Activated CD8-positive, alpha-beta T cell treated with anti-CD3 and anti-CD28 coated beads for 36 hours (primary cell): ENCODE measurements at regions not wholly inside any gene's neighbourhood (a gene's known extent, or its start where the extent isn't known, plus 50 kb on each side); places are given as distances from the start of the nearest gene placed in this dataset.

Experiments
- ATAC-seq: fragments of 200-7000 bp; cut with Tn5 transposase; one replicate; pipeline ENCODE4 v1.10.0; 2021; ENCODE audit warnings: mild to moderate bottlenecking, moderate library complexity
- CTCF ChIA-PET: fragments of 350-600 bp; sonication (Branson Sonifier 250); formaldehyde crosslinking; loops from one replicate; lab custom pipeline; 2021; ENCODE audit warnings: antibody characterized with exemption; lab: Charles Lee
- POLR2A ChIA-PET: fragments of 350-600 bp; sonication (Branson Sonifier 250); formaldehyde crosslinking; loops from one replicate; lab custom pipeline; 2021; ENCODE audit warnings: antibody characterized with exemption; lab: Charles Lee
- DNase-seq: peaks from one replicate; pipeline ENCODE4 v3.0.0-alpha.2; 2020
- H3K27ac Mint-ChIP-seq: one replicate; pipeline ENCODE4 v1.8.0; 2021; ENCODE audit warnings: mild to moderate bottlenecking, mixed read lengths
- H3K27me3 Mint-ChIP-seq: one replicate; pipeline ENCODE4 v1.8.0; 2021; ENCODE audit warnings: mixed read lengths
- H3K36me3 Mint-ChIP-seq: one replicate; pipeline ENCODE4 v1.8.0; 2021; ENCODE audit warnings: low read depth, mixed read lengths
- H3K4me1 Mint-ChIP-seq: one replicate; pipeline ENCODE4 v1.8.0; 2021; ENCODE audit warnings: low read depth, mixed read lengths
- H3K4me3 Mint-ChIP-seq: one replicate; pipeline ENCODE4 v1.8.0; 2021; ENCODE audit warnings: mild to moderate bottlenecking, moderate library complexity, mixed read lengths
- H3K9me3 Mint-ChIP-seq: one replicate; pipeline ENCODE4 v1.8.0; 2021; ENCODE audit warnings: mixed read lengths
- intact Hi-C: fragments of 100-400 bp; cut with micrococcal nuclease; formaldehyde crosslinking; loops from one replicate; pipeline ENCODE4 v1.10.0; 2022
- TF ChIP-seq, protein P1 (sequence below): fragments of 200-600 bp; IDR thresholded peaks from one replicate; pipeline ENCODE4 v1.8.0; 2022; ENCODE audit warnings: antibody characterized with exemption, mild to moderate bottlenecking

DNA sequence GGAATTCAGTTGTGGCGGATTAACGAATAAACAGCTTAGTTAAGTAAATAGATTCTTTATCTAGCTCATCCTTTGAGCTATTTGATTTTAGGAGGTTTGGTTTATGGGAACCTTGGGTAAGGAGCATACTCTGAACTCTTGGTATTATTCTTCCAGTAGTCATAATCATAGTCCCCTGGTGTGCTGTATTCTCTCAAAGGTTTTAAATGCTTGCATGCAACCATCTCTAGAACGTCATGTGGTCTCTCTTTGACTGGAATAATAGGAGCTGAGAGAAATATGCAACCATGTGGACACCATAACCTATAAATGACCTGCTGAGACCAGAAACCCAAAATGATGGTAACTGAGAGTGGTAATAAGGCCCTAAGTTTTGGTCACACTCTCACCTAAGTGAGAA is 951.6 kb upstream of the MIR17HG start:
- Mint-ChIP-seq H3K4me1 (no peaks in the 10 kb centered on the region), H3K4me3 (no peak overlapping the region), H3K27me3 (no peaks in the 10 kb centered on the region), H3K27ac (no peak overlapping the region), H3K9me3 (peaks cover 25% of the 10 kb centered on the region), H3K36me3 (no peaks in the 10 kb centered on the region)
- intact Hi-C loops: no loop called here
- no peak for DNase-seq
- TF ChIP-seq, protein P1, sequence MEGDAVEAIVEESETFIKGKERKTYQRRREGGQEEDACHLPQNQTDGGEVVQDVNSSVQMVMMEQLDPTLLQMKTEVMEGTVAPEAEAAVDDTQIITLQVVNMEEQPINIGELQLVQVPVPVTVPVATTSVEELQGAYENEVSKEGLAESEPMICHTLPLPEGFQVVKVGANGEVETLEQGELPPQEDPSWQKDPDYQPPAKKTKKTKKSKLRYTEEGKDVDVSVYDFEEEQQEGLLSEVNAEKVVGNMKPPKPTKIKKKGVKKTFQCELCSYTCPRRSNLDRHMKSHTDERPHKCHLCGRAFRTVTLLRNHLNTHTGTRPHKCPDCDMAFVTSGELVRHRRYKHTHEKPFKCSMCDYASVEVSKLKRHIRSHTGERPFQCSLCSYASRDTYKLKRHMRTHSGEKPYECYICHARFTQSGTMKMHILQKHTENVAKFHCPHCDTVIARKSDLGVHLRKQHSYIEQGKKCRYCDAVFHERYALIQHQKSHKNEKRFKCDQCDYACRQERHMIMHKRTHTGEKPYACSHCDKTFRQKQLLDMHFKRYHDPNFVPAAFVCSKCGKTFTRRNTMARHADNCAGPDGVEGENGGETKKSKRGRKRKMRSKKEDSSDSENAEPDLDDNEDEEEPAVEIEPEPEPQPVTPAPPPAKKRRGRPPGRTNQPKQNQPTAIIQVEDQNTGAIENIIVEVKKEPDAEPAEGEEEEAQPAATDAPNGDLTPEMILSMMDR: no peak
- POLR2A ChIA-PET: no interaction called here
- CTCF ChIA-PET: no interaction called here
- no peak for ATAC-seq

DNA sequence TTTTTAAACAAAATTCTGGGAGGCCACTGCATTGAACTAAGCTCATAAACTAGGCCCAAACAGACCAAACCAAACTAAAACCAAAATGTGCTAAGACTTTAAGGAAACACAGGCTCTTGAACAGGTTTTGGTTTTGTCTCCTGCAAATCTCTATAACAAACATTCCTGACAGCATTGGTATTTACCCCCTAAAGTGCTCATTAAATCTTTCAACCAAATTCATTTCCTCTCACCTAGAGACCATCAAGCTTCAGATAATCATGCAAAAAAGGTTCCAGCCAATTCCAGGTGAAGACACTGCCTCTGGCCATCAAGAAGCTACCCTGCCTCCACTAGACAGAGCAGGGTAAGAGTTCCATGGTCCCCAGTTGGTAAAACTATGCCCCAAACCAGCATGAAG is 951.2 kb upstream of the MIR17HG start:
- intact Hi-C loops: no loop called here
- ChIA-PET POLR2A (no interaction called here), CTCF (no interaction called here)
- TF ChIP-seq, protein P1: no peak
- peaks cover 21% of the 10 kb centered on the region for H3K9me3 Mint-ChIP-seq
- ATAC-seq: no peak
- no peak overlapping the region for H3K4me3 Mint-ChIP-seq
- H3K27me3 Mint-ChIP-seq: no peaks in the 10 kb centered on the region
- H3K4me1 Mint-ChIP-seq: no peaks in the 10 kb centered on the region
- no peak overlapping the region for H3K27ac Mint-ChIP-seq
- DNase-seq: no peak
- no peaks in the 10 kb centered on the region for H3K36me3 Mint-ChIP-seq

DNA sequence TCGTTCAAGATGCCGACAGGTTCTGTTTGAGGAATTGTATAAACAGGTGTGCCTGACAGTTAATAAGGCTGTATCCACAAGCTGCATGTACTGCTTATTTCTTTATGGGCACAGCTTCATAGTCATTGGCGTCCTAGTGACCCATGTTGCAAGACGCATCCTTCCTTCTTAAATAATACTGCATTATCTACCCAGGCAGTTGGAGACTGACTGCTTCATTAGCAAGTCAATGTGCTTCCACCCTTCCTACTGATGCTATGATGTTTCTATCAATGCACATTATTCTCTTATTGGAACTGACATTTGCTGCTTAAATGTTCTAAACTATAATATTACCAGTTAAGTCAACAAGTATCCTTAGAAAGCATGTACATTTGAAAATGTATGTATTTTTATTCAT is 950.0 kb upstream of the MIR17HG start:
- POLR2A ChIA-PET: no interaction called here
- H3K4me3 Mint-ChIP-seq: no peak overlapping the region
- CTCF ChIA-PET: no interaction called here
- no peak overlapping the region for H3K27ac Mint-ChIP-seq
- no peaks in the 10 kb centered on the region for H3K27me3 Mint-ChIP-seq
- TF ChIP-seq, protein P1: no peak
- peaks cover 21% of the 10 kb centered on the region for H3K9me3 Mint-ChIP-seq
- H3K36me3 Mint-ChIP-seq: no peaks in the 10 kb centered on the region
- DNase-seq (no peak), ATAC-seq (no peak)
- H3K4me1 Mint-ChIP-seq: no peaks in the 10 kb centered on the region
- intact Hi-C loops: no loop called here

DNA sequence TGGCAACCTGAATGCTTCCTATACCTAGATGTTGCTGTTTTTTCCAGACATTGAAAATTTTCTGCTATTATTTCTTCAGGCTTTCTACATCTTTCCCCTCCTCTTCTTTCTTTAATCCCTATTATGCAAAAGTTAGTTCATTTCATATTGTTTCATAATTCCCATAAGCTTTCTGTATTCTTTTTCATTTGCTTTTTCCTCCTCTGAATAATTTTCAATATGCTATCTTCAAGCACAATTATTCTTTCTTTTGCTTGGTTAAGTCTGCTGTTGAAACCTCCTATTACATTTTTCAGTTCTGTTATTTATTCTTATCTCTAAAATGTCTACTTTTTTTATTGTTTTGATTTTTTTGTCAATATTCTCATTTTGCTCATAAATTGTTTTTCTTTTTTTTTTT is 947.1 kb upstream of the MIR17HG start:
- ChIA-PET POLR2A (no interaction called here), CTCF (no interaction called here)
- Mint-ChIP-seq H3K4me1 (no peaks in the 10 kb centered on the region), H3K27me3 (no peaks in the 10 kb centered on the region), H3K36me3 (no peaks in the 10 kb centered on the region), H3K27ac (no peak overlapping the region), H3K4me3 (no peak overlapping the region), H3K9me3 (peaks cover 21% of the 10 kb centered on the region)
- intact Hi-C loops: no loop called here
- ATAC-seq (no peak), DNase-seq (no peak)
- TF ChIP-seq, protein P1: no peak

DNA sequence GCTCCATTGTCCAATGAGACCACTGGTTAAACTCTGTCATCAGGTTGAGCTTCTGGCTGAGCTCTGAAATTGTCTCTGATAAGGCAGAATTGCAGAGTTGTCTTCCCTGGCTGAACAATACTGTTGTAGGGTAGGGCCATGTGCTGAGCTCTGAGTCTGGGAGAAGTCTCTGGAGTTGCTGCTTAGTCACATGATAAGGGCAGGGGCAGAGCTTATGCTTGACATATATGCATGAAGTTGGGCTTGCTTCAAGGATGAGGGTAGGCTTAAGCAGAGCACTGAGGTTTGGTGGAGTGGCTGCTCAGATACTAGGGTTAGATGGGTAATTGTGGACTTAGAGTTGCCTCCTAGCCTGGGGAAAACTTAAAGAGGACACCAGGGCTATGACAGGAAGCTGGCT is 946.3 kb upstream of the MIR17HG start:
- DNase-seq (no peak), ATAC-seq (no peak)
- ChIA-PET CTCF (no interaction called here), POLR2A (no interaction called here)
- H3K4me3 Mint-ChIP-seq: no peak overlapping the region
- no peaks in the 10 kb centered on the region for H3K4me1 Mint-ChIP-seq
- H3K36me3 Mint-ChIP-seq: no peaks in the 10 kb centered on the region
- H3K27me3 Mint-ChIP-seq: no peaks in the 10 kb centered on the region
- H3K9me3 Mint-ChIP-seq: peaks cover 21% of the 10 kb centered on the region
- intact Hi-C loops: no loop called here
- no peak overlapping the region for H3K27ac Mint-ChIP-seq
- TF ChIP-seq, protein P1: no peak
